OCI-LY1 (cell line): ENCODE measurements at regions not wholly inside any gene's neighbourhood (a gene's known extent, or its start where the extent isn't known, plus 50 kb on each side); places are given as distances from the start of the nearest gene placed in this dataset.

Experiments
- H2AFZ ChIP-seq: fragments of 200-600 bp; sonication (generic), shearing (Covaris generic); 2 replicates; pipeline ENCODE4 v1.6.0; 2014; ENCODE audit warnings: antibody characterized with exemption, mild to moderate bottlenecking, low read length
- H3F3A ChIP-seq: fragments of 200-600 bp; sonication (generic), shearing (Covaris generic); 2 replicates; pipeline ENCODE4 v1.6.0; 2014; ENCODE audit warnings: mild to moderate bottlenecking, antibody characterized with exemption, low read length, moderate library complexity; ENCODE audit not compliant: insufficient read depth
- H3K27ac ChIP-seq: fragments of 200-600 bp; sonication (generic); 2 replicates; pipeline ENCODE4 v1.5.1; 2014; ENCODE audit warnings: low read length, mixed run types, mild to moderate bottlenecking, low read depth; ENCODE audit not compliant: poor library complexity, severe bottlenecking
- H3K27me3 ChIP-seq: fragments of 200-600 bp; sonication (generic); 2 replicates; pipeline ENCODE4 v1.6.0; 2014; ENCODE audit warnings: antibody characterized with exemption, mild to moderate bottlenecking, low read length, moderate library complexity; ENCODE audit not compliant: insufficient read depth
- H3K36me3 ChIP-seq: fragments of 200-600 bp; sonication (generic); 2 replicates; pipeline ENCODE4 v1.6.1; 2014; ENCODE audit warnings: mild to moderate bottlenecking, antibody characterized with exemption, low read length, moderate library complexity, mixed read lengths; ENCODE audit not compliant: insufficient read depth
- H3K4me1 ChIP-seq: fragments of 200-600 bp; sonication (generic); 2 replicates; pipeline ENCODE4 v1.5.1; 2014; ENCODE audit warnings: mild to moderate bottlenecking, low read length, moderate library complexity; ENCODE audit not compliant: insufficient read depth, severe bottlenecking
- H3K4me2 ChIP-seq: fragments of 200-600 bp; sonication (generic), shearing (Covaris generic); 2 replicates; pipeline ENCODE4 v1.6.1; 2014; ENCODE audit warnings: low read length
- H3K4me3 ChIP-seq: fragments of 200-600 bp; sonication (generic); 2 replicates; pipeline ENCODE4 v1.5.1; 2014; ENCODE audit warnings: low read length, low read depth, mild to moderate bottlenecking, mixed read lengths; ENCODE audit not compliant: poor library complexity, severe bottlenecking
- H3K79me2 ChIP-seq: fragments of 200-600 bp; shearing (Covaris generic); 2 replicates; pipeline ENCODE4 v1.6.1; 2016; ENCODE audit warnings: mixed run types, low read length, mixed read lengths; ENCODE audit not compliant: insufficient read depth
- H3K9ac ChIP-seq: fragments of 200-600 bp; sonication (generic), shearing (Covaris generic); 2 replicates; pipeline ENCODE4 v1.6.1; 2014; ENCODE audit warnings: mild to moderate bottlenecking, low read length, mixed read lengths
- H3K9me2 ChIP-seq: fragments of 200-600 bp; sonication (generic), shearing (Covaris generic); 2 replicates; pipeline ENCODE4 v1.6.1; 2014; ENCODE audit warnings: low read depth, mild to moderate bottlenecking, low read length, mixed read lengths
- H3K9me3 ChIP-seq: fragments of 200-600 bp; shearing (Covaris generic); 2 replicates; pipeline ENCODE4 v1.6.1; 2014; ENCODE audit warnings: low read length, mixed read lengths
- H4K20me1 ChIP-seq: fragments of 200-600 bp; sonication (generic), shearing (Covaris generic); 2 replicates; pipeline ENCODE4 v1.6.0; 2016; ENCODE audit warnings: mild to moderate bottlenecking, low read length; ENCODE audit not compliant: insufficient read depth
- EZH2 ChIP-seq: fragments of 200-600 bp; sonication (generic), shearing (Covaris generic); IDR thresholded peaks from 2 replicates; pipeline ENCODE4 v1.8.0; 2017; ENCODE audit warnings: borderline replicate concordance, mixed run types, mild to moderate bottlenecking, antibody characterized with exemption, low read length, moderate library complexity, mixed read lengths
- TF ChIP-seq, protein P1 (sequence below): fragments of 200-600 bp; sonication (generic), shearing (Covaris generic); IDR thresholded peaks from 2 replicates; pipeline ENCODE4 v1.5.1; 2017; ENCODE audit warnings: mild to moderate bottlenecking, antibody characterized with exemption, low read length, moderate library complexity, mixed read lengths

DNA sequence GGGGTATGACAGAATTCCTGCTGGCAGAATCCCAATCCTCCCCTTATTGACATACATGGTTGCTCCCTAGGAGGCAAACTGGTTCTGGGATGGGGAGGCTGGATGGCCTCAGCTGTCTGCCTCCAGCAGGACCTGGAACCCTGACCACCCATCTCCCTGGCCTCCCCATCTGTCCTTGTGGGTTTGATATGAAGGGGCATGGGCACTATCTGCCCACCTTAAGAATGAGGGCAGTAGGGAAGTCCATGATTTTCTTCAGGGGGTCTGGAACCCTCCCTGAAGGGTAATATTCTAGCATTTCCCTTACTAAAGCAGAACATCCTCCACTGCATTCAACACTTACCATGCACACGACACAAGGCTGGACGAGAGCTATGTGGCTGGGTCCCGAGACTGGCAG lies 113.6 kb downstream of the VAPA start:
- H3K4me3 ChIP-seq: no peak overlapping the region
- H3K36me3 ChIP-seq: no peaks in the 10 kb centered on the region
- no peaks in the 10 kb centered on the region for H3K9me3 ChIP-seq
- H3K79me2 ChIP-seq: no peaks in the 10 kb centered on the region
- no peak for TF ChIP-seq EZH2
- TF ChIP-seq, protein P1, sequence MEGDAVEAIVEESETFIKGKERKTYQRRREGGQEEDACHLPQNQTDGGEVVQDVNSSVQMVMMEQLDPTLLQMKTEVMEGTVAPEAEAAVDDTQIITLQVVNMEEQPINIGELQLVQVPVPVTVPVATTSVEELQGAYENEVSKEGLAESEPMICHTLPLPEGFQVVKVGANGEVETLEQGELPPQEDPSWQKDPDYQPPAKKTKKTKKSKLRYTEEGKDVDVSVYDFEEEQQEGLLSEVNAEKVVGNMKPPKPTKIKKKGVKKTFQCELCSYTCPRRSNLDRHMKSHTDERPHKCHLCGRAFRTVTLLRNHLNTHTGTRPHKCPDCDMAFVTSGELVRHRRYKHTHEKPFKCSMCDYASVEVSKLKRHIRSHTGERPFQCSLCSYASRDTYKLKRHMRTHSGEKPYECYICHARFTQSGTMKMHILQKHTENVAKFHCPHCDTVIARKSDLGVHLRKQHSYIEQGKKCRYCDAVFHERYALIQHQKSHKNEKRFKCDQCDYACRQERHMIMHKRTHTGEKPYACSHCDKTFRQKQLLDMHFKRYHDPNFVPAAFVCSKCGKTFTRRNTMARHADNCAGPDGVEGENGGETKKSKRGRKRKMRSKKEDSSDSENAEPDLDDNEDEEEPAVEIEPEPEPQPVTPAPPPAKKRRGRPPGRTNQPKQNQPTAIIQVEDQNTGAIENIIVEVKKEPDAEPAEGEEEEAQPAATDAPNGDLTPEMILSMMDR: no peak
- no peaks in the 10 kb centered on the region for H3K9me2 ChIP-seq
- H3K4me1 ChIP-seq: no peaks in the 10 kb centered on the region
- H3K27me3 ChIP-seq: 0 out of 2 replicates have a peak, but pooled peaks cover 11% of the 10 kb centered on the region
- H3K27ac ChIP-seq: no peak overlapping the region
- H3K4me2 ChIP-seq: no peak overlapping the region
- no peak overlapping the region for H2AFZ ChIP-seq
- no peak overlapping the region for H3K9ac ChIP-seq
- no peaks in the 10 kb centered on the region for H4K20me1 ChIP-seq
- no peaks in the 10 kb centered on the region for H3F3A ChIP-seq

DNA sequence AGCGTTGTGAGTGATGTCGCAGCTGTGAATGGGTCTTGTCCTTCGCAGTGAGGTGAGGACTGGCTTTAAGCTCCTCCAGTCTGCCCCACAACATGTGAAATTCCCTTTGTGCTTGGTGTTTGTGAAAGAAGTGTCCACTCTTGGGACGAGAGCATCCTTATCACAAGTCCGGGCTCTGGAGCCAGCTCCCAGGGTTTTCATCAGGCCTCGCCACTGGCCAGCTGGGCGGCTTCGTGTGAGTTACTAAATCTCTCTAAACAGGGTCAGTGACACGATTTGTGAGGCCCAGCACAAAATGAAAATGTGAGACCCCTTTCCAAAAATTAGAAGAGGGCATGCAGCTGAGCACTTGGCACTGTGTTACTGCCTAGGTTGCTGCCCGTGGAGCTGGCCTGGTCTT lies 115.9 kb downstream of the VAPA start:
- Histone ChIP-seq H3K27ac (no peak overlapping the region), H3K36me3 (no peaks in the 10 kb centered on the region), H3K4me1 (no peaks in the 10 kb centered on the region), H3K9me3 (no peaks in the 10 kb centered on the region), H3K79me2 (no peaks in the 10 kb centered on the region), H3K9ac (no peak overlapping the region), H3K27me3 (0 out of 2 replicates have a peak, but pooled peaks cover 11% of the 10 kb centered on the region), H3K9me2 (no peaks in the 10 kb centered on the region), H4K20me1 (no peaks in the 10 kb centered on the region), H3K4me2 (no peak overlapping the region), H3K4me3 (no peak overlapping the region), H2AFZ (no peak overlapping the region), H3F3A (no peaks in the 10 kb centered on the region)
- no peak for TF ChIP-seq EZH2
- TF ChIP-seq, protein P1: no peak

DNA sequence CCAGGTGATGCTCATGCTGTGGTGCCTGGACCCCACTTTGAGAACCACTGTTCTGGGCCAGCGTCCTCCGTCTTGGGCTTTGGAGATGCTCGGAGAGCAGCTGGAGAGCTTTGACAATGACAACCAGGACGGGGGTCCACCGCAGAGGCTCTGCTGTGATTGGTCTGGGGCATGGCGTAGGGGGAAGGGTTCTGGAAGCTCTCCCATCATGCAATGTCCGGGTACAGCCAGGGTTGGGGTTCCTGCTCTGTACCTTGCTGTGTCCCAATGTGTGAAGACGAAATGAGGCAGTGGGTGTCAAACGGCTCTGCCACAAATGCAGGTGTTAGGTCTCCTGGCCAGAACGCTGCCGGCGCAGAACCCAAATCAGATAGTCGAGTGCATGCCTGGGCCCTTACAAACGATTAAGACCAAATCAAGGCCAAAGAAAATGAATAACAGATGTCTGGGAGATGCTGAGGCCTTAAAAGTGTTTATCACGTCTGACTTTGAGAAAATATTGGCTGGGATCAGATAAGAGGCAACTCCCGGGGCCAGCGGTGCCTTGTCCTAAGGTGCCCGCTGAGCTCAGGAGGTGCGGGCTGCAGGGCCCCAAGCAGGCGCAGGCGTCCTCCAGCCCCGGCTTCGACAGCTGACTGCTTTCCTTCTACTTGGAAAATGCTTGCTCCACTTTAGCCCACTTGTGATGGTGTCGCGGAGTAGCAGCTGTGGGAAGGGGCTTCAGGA lies 117.2 kb downstream of the VAPA start:
- Histone ChIP-seq H3F3A (no peaks in the 10 kb centered on the region), H3K4me1 (no peaks in the 10 kb centered on the region), H3K36me3 (no peaks in the 10 kb centered on the region), H4K20me1 (no peaks in the 10 kb centered on the region), H3K4me2 (no peak overlapping the region), H3K79me2 (no peaks in the 10 kb centered on the region), H3K9me2 (no peaks in the 10 kb centered on the region), H3K27me3 (0 out of 2 replicates have a peak, but pooled peaks cover 11% of the 10 kb centered on the region), H3K27ac (no peak overlapping the region), H3K9me3 (no peaks in the 10 kb centered on the region), H2AFZ (no peak overlapping the region), H3K9ac (no peak overlapping the region), H3K4me3 (no peak overlapping the region)
- TF ChIP-seq, protein P1: no peak
- TF ChIP-seq EZH2: no peak
